K562 (cell line): ENCODE measurements at regions not wholly inside any gene's neighbourhood (a gene's known extent, or its start where the extent isn't known, plus 50 kb on each side); places are given as distances from the start of the nearest gene placed in this dataset.

Experiments
- ATAC-seq: fragments of 200-7000 bp; cut with Tn5 transposase; 3 replicates; pipeline ENCODE4 v1.9.1; 2020; ENCODE audit warnings: moderate library complexity
- BruUV-seq: library from RNA; stranded (reverse); fragments of 400-500 nt; replicated peaks from 2 replicates; lab custom pipeline; 2021; lab: Mats Ljungman, UMichigan
- CTCF ChIA-PET: fragments of 300-600 bp; formaldehyde crosslinking; extraction: SDS; loops from one replicate; lab custom pipeline; 2021; ENCODE audit warnings: low intra/inter-chr PET ratio; lab: Yijun Ruan, JAX
- POLR2A ChIA-PET: fragments of 300-600, 350-650 bp; sonication (Branson Sonifier 250); formaldehyde crosslinking; extraction: SDS; loops from one replicate; lab custom pipeline; 2021; ENCODE audit warnings: antibody characterized with exemption, inconsistent platforms; lab: Yijun Ruan, JAX
- DNase-seq, 4 experiments: peaks; one replicate each; pipeline versions ENCODE4 v3.0.0 to v3.0.0-alpha.2; 2011 to 2018; ENCODE audit warnings: low spot score in 3 of 4, mixed read lengths in 3 of 4; ENCODE audit errors: extremely low read depth in 1 of 4
- FAIRE-seq: peaks from 2 replicates; lab custom pipeline; 2011; peaks lifted over from hg19 to GRCh38; lab: Jason Lieb, UNC
- H2AFZ ChIP-seq: 2 replicates; pipeline ENCODE4 v1.6.0; 2011; ENCODE audit warnings: low read depth, low read length, control low read depth, inconsistent platforms
- H3K27ac ChIP-seq: fragments of 200-600 bp; 3 replicates; pipeline ENCODE4 v1.8.0; 2011; ENCODE audit warnings: low read depth, mild to moderate bottlenecking, control low read depth, inconsistent platforms, low read length, moderate library complexity, mixed read lengths; ENCODE audit errors: extremely low read depth
- H3K27me3 ChIP-seq, 2 experiments: fragments of 300-600 bp in 1 of 2; 2 replicates in 1 of 2; 3 replicates in 1 of 2; pipeline versions ENCODE4 v1.6.0 to v1.8.0; 2011; ENCODE audit warnings: inconsistent platforms in 2 of 2, low read length in 2 of 2, mild to moderate bottlenecking in 1 of 2, mixed read lengths in 1 of 2, moderate library complexity in 1 of 2; ENCODE audit not compliant: control insufficient read depth in 2 of 2, insufficient read depth in 2 of 2
- H3K36me3 ChIP-seq: fragments of 300-600 bp; 3 replicates; pipeline ENCODE4 v1.8.0; 2011; ENCODE audit warnings: mild to moderate bottlenecking, low read length, inconsistent platforms; ENCODE audit not compliant: control insufficient read depth, insufficient read depth
- H3K4me1 ChIP-seq, 2 experiments: fragments of 200-600 bp in 1 of 2; replicated peaks in 1 of 2; 2 replicates in 1 of 2; 3 replicates in 1 of 2; pipeline versions ENCODE4 v1.5.1 to v1.8.0; 2011; ENCODE audit warnings: inconsistent platforms in 2 of 2, low read length in 2 of 2, mild to moderate bottlenecking in 1 of 2, mixed read lengths in 1 of 2, moderate library complexity in 1 of 2; ENCODE audit not compliant: control insufficient read depth in 2 of 2, insufficient read depth in 2 of 2
- H3K4me2 ChIP-seq: 2 replicates; pipeline ENCODE4 v1.6.1; 2011; ENCODE audit warnings: low read length, control low read depth, inconsistent platforms, mixed read lengths; ENCODE audit not compliant: insufficient read depth
- H3K4me3 ChIP-seq: fragments of 200-600 bp; sonication (generic), shearing (Covaris generic); 2 replicates; pipeline ENCODE4 v1.5.1; 2016; ENCODE audit warnings: control low read depth, inconsistent platforms
- H3K79me2 ChIP-seq: fragments of 200-600 bp; 3 replicates; pipeline ENCODE4 v1.8.0; 2011; ENCODE audit warnings: low read length, inconsistent platforms; ENCODE audit not compliant: control insufficient read depth, insufficient read depth
- H3K9ac ChIP-seq, 2 experiments: 2 replicates each; pipeline versions ENCODE4 v1.6.0 to v1.6.1; 2011; ENCODE audit warnings: low read depth in 2 of 2, low read length in 2 of 2, control low read depth in 1 of 2, inconsistent platforms in 1 of 2, mild to moderate bottlenecking in 1 of 2, mixed read lengths in 1 of 2; ENCODE audit not compliant: insufficient read depth in 1 of 2
- H3K9me1 ChIP-seq: one replicate; pipeline ENCODE4 v1.6.0; 2011; ENCODE audit warnings: inconsistent platforms, mild to moderate bottlenecking, low read length, moderate library complexity; ENCODE audit not compliant: control insufficient read depth, insufficient read depth
- H3K9me3 ChIP-seq: replicated peaks from 2 replicates; pipeline ENCODE4 v1.5.1; 2011; ENCODE audit warnings: low read depth, low read length, inconsistent platforms; ENCODE audit not compliant: control insufficient read depth, insufficient read depth
- H4K20me1 ChIP-seq: replicated peaks from 2 replicates; pipeline ENCODE4 v1.6.1; 2011; ENCODE audit warnings: low read length, inconsistent platforms, mixed read lengths; ENCODE audit not compliant: control insufficient read depth, insufficient read depth
- CBX1 ChIP-seq: sonication (generic); IDR thresholded peaks from 2 replicates; pipeline ENCODE4 v1.6.1; 2016; ENCODE audit warnings: antibody characterized with exemption, low read depth, mild to moderate bottlenecking
- ERF ChIP-seq: fragments of 450-650 bp; formaldehyde crosslinking; IDR thresholded peaks from 2 replicates; pipeline ENCODE4 v1.4.0; 2020; ENCODE audit warnings: mild to moderate bottlenecking, mixed read lengths
- WGBS: fragments of 100-300 bp; shearing (Covaris generic); methylation state at CpG from one replicate; pipeline ENCODE4 v1.1.6; 2016; ENCODE audit warnings: low coverage, mixed read lengths; ENCODE audit not compliant: insufficient coverage; ENCODE audit errors: missing lambda C conversion rate; 5-methylcytosine and 5-hydroxymethylcytosine counted together
- in situ Hi-C: fragments of 300-500 bp; cut with MboI; formaldehyde crosslinking; loops from 4 replicates; pipeline ENCODE4 v1.15.0; 2018; ENCODE audit warnings: inconsistent platforms, mixed read lengths
- intact Hi-C: fragments of 100-400 bp; cut with micrococcal nuclease; formaldehyde crosslinking; loops from 2 replicates; pipeline ENCODE4 v1.14.2; 2022
- TF ChIP-seq, protein P1 (sequence below): fragments of 450-650 bp; conservative IDR thresholded peaks from 2 replicates; pipeline ENCODE4 v1.6.1; 2016; ENCODE audit warnings: missing genetic modification characterization, low read depth, mild to moderate bottlenecking, missing compliant biosample characterization, moderate library complexity
- TF ChIP-seq, protein P2 (sequence below): fragments of 250-450 bp; sonication (Bioruptor Pico); IDR thresholded peaks from 2 replicates; pipeline ENCODE4 v1.5.1; 2021; ENCODE audit warnings: mild to moderate bottlenecking

GRCh38 chr21:22649246-22649645 lies 1651.0 kb downstream of the NCAM2 start:
- no peaks in the 10 kb centered on the region for H3K36me3 ChIP-seq
- no peak overlapping the region for H2AFZ ChIP-seq
- no peak for DNase-seq
- no peak overlapping the region for H3K9ac ChIP-seq
- ATAC-seq: no peak
- H3K27me3 ChIP-seq: no peaks in the 10 kb centered on the region
- H3K4me1 ChIP-seq: no peaks in the 10 kb centered on the region
- no TSS peak for BruUV-seq
- H3K4me2 ChIP-seq: no peak overlapping the region
- H3K79me2 ChIP-seq: no peaks in the 10 kb centered on the region
- no peaks in the 10 kb centered on the region for H3K9me1 ChIP-seq
- no peak overlapping the region for H3K4me3 ChIP-seq
- POLR2A ChIA-PET: no interaction called here
- no peak overlapping the region for H3K27ac ChIP-seq
- H3K9me3 ChIP-seq: no peaks in the 10 kb centered on the region; the same call in 1 of the 2 replicates
- in situ Hi-C loops: no loop called here
- 0% methylated on average over 3 of the region's 3 CpGs for WGBS
- no peaks in the 10 kb centered on the region for H4K20me1 ChIP-seq
- TF ChIP-seq CBX1 (no peak), ERF (CRISPR knock-in tag) (no peak)
- TF ChIP-seq, all 486 proteins: peak for 0
- CTCF ChIA-PET: no interaction called here
- no peak for FAIRE-seq
- intact Hi-C loops: no loop called here

GRCh38 chr21:22650226-22650625 lies 1652.0 kb downstream of the NCAM2 start:
- no peak for DNase-seq
- Histone ChIP-seq H3K27me3 (no peaks in the 10 kb centered on the region), H3K4me2 (no peak overlapping the region), H3K9me3 (no peaks in the 10 kb centered on the region; the same call in 1 of the 2 replicates), H3K27ac (no peak overlapping the region), H4K20me1 (no peaks in the 10 kb centered on the region)
- ChIA-PET CTCF (no interaction called here), POLR2A (interaction anchor here (0.6 kb wide), 1 partner anchor 1476 kb away, joined by 4 read pairs; no protein-coding TSS in a partner anchor)
- TF ChIP-seq, protein P1, sequence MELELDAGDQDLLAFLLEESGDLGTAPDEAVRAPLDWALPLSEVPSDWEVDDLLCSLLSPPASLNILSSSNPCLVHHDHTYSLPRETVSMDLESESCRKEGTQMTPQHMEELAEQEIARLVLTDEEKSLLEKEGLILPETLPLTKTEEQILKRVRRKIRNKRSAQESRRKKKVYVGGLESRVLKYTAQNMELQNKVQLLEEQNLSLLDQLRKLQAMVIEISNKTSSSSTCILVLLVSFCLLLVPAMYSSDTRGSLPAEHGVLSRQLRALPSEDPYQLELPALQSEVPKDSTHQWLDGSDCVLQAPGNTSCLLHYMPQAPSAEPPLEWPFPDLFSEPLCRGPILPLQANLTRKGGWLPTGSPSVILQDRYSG (tag): no peak
- TF ChIP-seq, protein P2, sequence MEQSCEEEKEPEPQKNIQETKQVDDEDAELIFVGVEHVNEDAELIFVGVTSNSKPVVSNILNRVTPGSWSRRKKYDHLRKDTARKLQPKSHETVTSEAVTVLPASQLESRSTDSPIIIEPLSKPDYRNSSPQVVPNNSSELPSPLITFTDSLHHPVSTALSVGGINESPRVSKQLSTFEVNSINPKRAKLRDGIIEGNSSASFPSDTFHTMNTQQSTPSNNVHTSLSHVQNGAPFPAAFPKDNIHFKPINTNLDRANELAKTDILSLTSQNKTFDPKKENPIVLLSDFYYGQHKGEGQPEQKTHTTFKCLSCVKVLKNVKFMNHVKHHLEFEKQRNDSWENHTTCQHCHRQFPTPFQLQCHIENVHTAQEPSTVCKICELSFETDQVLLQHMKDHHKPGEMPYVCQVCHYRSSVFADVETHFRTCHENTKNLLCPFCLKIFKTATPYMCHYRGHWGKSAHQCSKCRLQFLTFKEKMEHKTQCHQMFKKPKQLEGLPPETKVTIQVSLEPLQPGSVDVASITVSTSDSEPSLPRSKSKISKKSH (CRISPR knock-in tag): no peak
- TF ChIP-seq, all 486 proteins: peak for 0
- FAIRE-seq: no peak
- H3K4me3 ChIP-seq: no peak overlapping the region
- no peaks in the 10 kb centered on the region for H3K36me3 ChIP-seq
- H3K79me2 ChIP-seq: no peaks in the 10 kb centered on the region
- H3K4me1 ChIP-seq: no peaks in the 10 kb centered on the region
- intact Hi-C loops: no loop called here
- H3K9me1 ChIP-seq: no peaks in the 10 kb centered on the region
- no peak overlapping the region for H2AFZ ChIP-seq
- no peak overlapping the region for H3K9ac ChIP-seq
- no peak for ATAC-seq
- 0% methylated on average over 1 of the region's 1 CpG for WGBS
- in situ Hi-C loops: no loop called here
- BruUV-seq: no TSS peak
